ENCODE measurements at regions not wholly inside any gene's neighbourhood (a gene's known extent, or its start where the extent isn't known, plus 50 kb on each side); places are given as distances from the start of the nearest gene placed in this dataset.

GRCh38 chr16:13633391-13633861 lies 286.5 kb upstream of the ERCC4 start:
- TF ChIP-seq CTCF (IDR thresholded peaks at IDR 0.05) (no peak), POLR2A (IDR thresholded peaks at IDR 0.05) (no peak)
